Transverse colon (tissue), 4 donors: ENCODE measurements at regions not wholly inside any gene's neighbourhood (a gene's known extent, or its start where the extent isn't known, plus 50 kb on each side); places are given as distances from the start of the nearest gene placed in this dataset.

Experiments used
- DNase-seq: peaks from one replicate; pipeline ENCODE4 v3.0.0-alpha.2; 2019
- H3K27ac ChIP-seq, 4 donors: fragments of 200-600 bp; sonication (generic); 2 replicates each; pipeline ENCODE4 v1.5.1; 2016 to 2018; ENCODE audit warnings: inconsistent platforms in 4 of 4
- H3K27me3 ChIP-seq: fragments of 200-600 bp; sonication (generic); 2 replicates; pipeline ENCODE4 v1.5.1; 2017; ENCODE audit warnings: inconsistent platforms
- H3K36me3 ChIP-seq, 4 donors: fragments of 200-600 bp; sonication (generic); 2 replicates each; pipeline ENCODE4 v1.5.1; 2017 to 2019; ENCODE audit warnings: inconsistent platforms in 4 of 4
- H3K4me1 ChIP-seq, 4 donors: fragments of 200-600 bp; sonication (generic); 2 replicates each; pipeline ENCODE4 v1.5.1; 2017 to 2020; ENCODE audit warnings: inconsistent platforms in 4 of 4
- H3K4me3 ChIP-seq, 4 donors: fragments of 200-600 bp; sonication (generic); 1 replicate in 1 of 4; 2 replicates in 3 of 4; pipeline versions ENCODE4 v1.5.1 to v1.6.1; 2017 to 2019; ENCODE audit warnings: inconsistent platforms in 4 of 4
- H3K9me3 ChIP-seq, 2 donors: fragments of 200-600 bp; sonication (generic); 2 replicates each; pipeline ENCODE4 v1.5.1; 2017 to 2019; ENCODE audit warnings: inconsistent platforms in 2 of 2
- EP300 ChIP-seq: sonication (generic); formaldehyde crosslinking; IDR thresholded peaks from one replicate; pipeline ENCODE4 v1.6.1; 2017; ENCODE audit warnings: antibody characterized with exemption, low read depth
- POLR2A ChIP-seq: fragments of 450-650 bp; IDR thresholded peaks from one replicate; pipeline ENCODE4 v1.6.1; 2016; ENCODE audit warnings: antibody characterized with exemption, mild to moderate bottlenecking, moderate library complexity
- POLR2AphosphoS5 ChIP-seq, 3 donors: sonication (generic); formaldehyde crosslinking; IDR thresholded peaks; one replicate each; pipeline ENCODE4 v1.6.1; 2016; ENCODE audit warnings: antibody characterized with exemption in 3 of 3
- WGBS, 2 donors: methylation state at CpG; one replicate each; pipeline ENCODE4 v1.1.5; 2018; ENCODE audit warnings: low coverage in 1 of 2; 5-methylcytosine and 5-hydroxymethylcytosine counted together
- in situ Hi-C, 4 donors: fragments of 200-750 bp; cut with MboI; loops; one replicate each; pipeline versions ENCODE4 v1.15.0 to v1.15.1; 2017; ENCODE audit warnings: low sequenced_read_pairs in 3 of 4, low pct_ligation_motif_present in 1 of 4, low pct_unique_long_range_greater_than_20kb in 1 of 4
- intact Hi-C: fragments of 100-400 bp; cut with DNase I; formaldehyde crosslinking; loops from one replicate; pipeline ENCODE4 v1.15.1; 2023; ENCODE audit warnings: low total_unique reads
- TF ChIP-seq, protein P1 (sequence below), 5 experiments: fragments of 200-600 bp in 3 of 5; fragments of 450-650 bp in 2 of 5; sonication (generic) in 3 of 5; IDR thresholded peaks; 1 replicate in 2 of 5; 2 replicates in 3 of 5; pipeline ENCODE4 v1.5.1; 2016 to 2017; ENCODE audit warnings: antibody characterized with exemption in 5 of 5, inconsistent platforms in 3 of 5, mild to moderate bottlenecking in 2 of 5, moderate library complexity in 1 of 5

DNA sequence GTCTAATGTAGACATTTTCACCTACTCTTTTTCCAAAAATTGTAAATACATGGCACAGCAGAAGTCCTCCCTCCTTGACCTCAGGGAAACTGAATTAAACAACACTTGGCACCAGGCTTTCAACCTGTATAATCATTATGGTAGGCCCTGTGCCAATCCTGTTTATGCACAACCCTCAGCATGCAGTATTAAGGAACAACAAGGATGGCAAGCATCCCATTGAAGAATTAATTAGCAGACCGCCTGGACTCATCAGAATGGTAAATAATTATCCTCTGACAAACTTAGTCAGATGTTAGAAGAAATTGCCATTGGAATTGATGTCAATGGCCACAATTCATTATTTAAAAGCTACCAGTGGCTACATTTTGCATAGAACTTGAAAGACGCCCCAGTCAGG, 66.3 kb upstream of the GALNT5 start:
- in situ Hi-C loops, result loop anchor here in 2 of 4 donors (25.0 kb wide), 1 partner anchor 1804 kb away; no protein-coding TSS in a partner anchor

DNA sequence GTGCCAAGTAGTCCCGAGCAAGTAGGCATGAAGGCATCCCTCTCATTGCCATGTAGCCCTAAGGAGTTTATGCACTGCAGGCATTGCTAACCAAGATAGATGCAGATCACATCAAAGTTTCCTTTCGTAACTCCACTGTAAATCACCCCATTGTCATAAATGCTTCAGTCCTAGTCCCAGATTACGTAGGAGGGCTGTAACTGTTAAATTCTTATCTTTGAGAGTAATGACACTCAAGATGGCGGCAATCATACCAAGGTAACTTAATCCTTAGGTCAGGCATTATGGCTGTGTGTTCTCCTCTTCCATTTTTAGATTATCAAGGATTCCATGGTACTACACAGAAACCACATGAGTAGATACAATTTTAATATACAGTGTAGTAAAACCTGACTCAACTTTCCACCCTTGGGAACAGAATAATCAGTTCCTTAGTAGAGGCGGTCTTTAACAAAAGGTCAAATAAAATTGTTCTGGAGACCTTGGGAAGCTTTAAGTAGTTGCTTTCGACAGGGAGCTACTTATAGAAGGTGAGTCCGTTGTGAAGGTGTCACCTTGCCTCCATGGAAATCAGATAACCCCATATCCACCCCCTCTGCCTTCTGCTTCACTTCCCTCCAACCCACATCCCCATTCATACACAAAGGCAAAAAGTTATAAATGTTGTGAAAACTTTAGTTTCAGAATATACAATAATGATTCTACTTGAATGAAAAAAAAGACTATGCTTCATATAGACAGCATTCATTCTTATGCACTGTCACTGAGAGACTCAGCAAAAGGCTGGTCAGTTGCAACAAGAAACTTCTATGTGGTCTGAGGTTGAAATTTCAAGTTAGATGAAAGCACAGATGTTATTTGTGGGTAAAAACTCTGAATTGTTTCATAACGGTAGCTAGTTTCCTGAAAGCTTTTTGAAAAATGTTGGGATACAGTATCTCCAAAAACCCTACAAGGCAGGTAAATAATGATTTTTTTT, 64.8 kb upstream of the GALNT5 start:
- intact Hi-C loops, result no loop called here
- TF ChIP-seq POLR2A (no peak), EP300 (no peak), POLR2AphosphoS5 (IDR thresholded peaks at IDR 0.05) (no peak)
- TF ChIP-seq, protein P1, sequence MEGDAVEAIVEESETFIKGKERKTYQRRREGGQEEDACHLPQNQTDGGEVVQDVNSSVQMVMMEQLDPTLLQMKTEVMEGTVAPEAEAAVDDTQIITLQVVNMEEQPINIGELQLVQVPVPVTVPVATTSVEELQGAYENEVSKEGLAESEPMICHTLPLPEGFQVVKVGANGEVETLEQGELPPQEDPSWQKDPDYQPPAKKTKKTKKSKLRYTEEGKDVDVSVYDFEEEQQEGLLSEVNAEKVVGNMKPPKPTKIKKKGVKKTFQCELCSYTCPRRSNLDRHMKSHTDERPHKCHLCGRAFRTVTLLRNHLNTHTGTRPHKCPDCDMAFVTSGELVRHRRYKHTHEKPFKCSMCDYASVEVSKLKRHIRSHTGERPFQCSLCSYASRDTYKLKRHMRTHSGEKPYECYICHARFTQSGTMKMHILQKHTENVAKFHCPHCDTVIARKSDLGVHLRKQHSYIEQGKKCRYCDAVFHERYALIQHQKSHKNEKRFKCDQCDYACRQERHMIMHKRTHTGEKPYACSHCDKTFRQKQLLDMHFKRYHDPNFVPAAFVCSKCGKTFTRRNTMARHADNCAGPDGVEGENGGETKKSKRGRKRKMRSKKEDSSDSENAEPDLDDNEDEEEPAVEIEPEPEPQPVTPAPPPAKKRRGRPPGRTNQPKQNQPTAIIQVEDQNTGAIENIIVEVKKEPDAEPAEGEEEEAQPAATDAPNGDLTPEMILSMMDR (IDR thresholded peaks at IDR 0.05), result no peak
- Histone ChIP-seq H3K27ac (no peak overlapping the region), H3K4me3 (no peak overlapping the region), H3K36me3 (no peaks in the 10 kb centered on the region), H3K4me1 (no peaks in the 10 kb centered on the region), H3K27me3 (no peaks in the 10 kb centered on the region), H3K9me3 (no peaks in the 10 kb centered on the region)
- WGBS, 2 donors, result 71 to 78% methylated on average over 8 of the region's 8 CpGs
- no peak for DNase-seq
- in situ Hi-C loops, result loop anchor here in 2 of 4 donors (25.0 kb wide), 1 partner anchor 1805 kb away; no protein-coding TSS in a partner anchor

More for the DNA sequence above, 66.3 kb upstream of the GALNT5 start:
- H3K27me3 ChIP-seq, result no peaks in the 10 kb centered on the region
- H3K4me1 ChIP-seq, result no peaks in the 10 kb centered on the region
- H3K27ac ChIP-seq, result no peak overlapping the region
- WGBS, 2 donors, result 44 to 89% methylated on average over 1 to 2 of the region's 2 CpGs
- no peaks in the 10 kb centered on the region for H3K9me3 ChIP-seq
- H3K36me3 ChIP-seq, result no peaks in the 10 kb centered on the region
- no peak overlapping the region for H3K4me3 ChIP-seq
- intact Hi-C loops, result no loop called here
- TF ChIP-seq POLR2AphosphoS5 (IDR thresholded peaks at IDR 0.05) (no peak), POLR2A (no peak), EP300 (no peak)
- TF ChIP-seq, protein P1 (IDR thresholded peaks at IDR 0.05), result no peak
- DNase-seq, result no peak

DNA sequence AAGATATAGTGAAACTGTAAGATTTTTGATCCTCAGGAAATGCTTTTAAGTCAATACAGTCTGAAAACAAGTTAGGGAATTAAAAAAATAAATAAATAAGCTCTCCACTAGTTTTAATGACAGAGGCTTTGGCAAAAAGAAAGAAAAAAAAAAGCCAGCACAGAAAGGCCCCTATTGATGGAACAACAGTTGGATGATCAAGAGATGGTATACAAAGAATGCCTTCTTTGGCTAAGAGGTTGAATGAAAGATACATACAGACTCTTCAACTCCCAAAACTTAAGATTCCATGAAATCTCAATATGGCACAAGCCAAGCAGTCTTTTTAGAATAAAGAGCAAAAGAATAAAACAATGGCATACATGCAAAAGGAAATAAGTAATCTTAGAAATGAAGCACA, 64.0 kb upstream of the GALNT5 start:
- H3K9me3 ChIP-seq, result no peaks in the 10 kb centered on the region
- intact Hi-C loops, result no loop called here

More for the DNA sequence above, 64.0 kb upstream of the GALNT5 start:
- no peaks in the 10 kb centered on the region for H3K27me3 ChIP-seq
- H3K27ac ChIP-seq, result no peak overlapping the region
- H3K36me3 ChIP-seq, result no peaks in the 10 kb centered on the region
- no peak overlapping the region for H3K4me3 ChIP-seq
- in situ Hi-C loops, result loop anchor here in 2 of 4 donors (25.0 kb wide), 1 partner anchor 1806 kb away; no protein-coding TSS in a partner anchor
- TF ChIP-seq, protein P1 (IDR thresholded peaks at IDR 0.05), result no peak
- no peak for TF ChIP-seq POLR2AphosphoS5 (IDR thresholded peaks at IDR 0.05)
- TF ChIP-seq EP300, result no peak
- no peak for TF ChIP-seq POLR2A
- no peaks in the 10 kb centered on the region for H3K4me1 ChIP-seq
- no peak for DNase-seq
